GM19455 (cell line): ENCODE measurements at regions not wholly inside any gene's neighbourhood (a gene's known extent, or its start where the extent isn't known, plus 50 kb on each side); places are given as distances from the start of the nearest gene placed in this dataset.
A peak's percentile ranks its signal among the peaks of the same experiment; 100 is the strongest.
"Not testable (repeated sequence)": the region's sequence is repeated elsewhere in the genome, so short reads cannot be mapped to it uniquely, and the experiment has no call there.

Experiments used
- ATAC-seq: cut with Tn5 transposase; IDR thresholded peaks from one replicate; pipeline ENCODE4 v1.9.1; 2021; ENCODE audit not compliant: unreplicated experiment

DNA sequence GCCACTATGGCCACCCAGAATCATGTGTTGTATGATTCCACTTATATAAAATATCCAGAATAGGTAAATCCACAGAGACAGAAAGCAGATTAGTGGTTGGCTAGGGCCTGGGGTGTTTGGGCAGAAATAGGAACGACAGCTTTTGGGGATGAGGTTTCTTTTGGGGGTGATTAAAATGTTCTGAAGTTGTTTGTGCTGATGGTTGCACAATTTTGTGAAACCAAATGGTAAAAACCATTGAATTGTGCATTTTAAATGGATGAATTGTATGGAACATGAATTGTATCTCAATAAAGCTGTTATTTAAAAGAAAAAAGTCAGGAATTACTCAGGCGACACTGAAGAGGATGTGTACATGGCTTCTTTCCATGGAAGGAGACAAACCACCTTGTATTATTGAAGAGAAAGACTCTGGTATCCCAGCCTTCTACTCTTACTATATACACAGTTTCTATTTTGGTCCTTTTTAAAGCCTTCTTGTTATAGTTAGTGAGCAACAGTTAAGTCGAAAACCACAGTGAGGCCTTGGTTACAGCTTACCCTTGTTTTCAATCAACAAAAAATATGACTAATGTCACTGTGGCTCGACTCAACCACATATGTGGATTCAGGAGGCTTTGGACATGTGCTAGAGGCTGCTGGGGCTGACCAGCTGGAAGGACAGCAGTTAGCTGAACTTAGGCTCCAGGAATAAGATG, 57.1 kb upstream of the KMT2E start:
- peak; percentile 95 for ATAC-seq

DNA sequence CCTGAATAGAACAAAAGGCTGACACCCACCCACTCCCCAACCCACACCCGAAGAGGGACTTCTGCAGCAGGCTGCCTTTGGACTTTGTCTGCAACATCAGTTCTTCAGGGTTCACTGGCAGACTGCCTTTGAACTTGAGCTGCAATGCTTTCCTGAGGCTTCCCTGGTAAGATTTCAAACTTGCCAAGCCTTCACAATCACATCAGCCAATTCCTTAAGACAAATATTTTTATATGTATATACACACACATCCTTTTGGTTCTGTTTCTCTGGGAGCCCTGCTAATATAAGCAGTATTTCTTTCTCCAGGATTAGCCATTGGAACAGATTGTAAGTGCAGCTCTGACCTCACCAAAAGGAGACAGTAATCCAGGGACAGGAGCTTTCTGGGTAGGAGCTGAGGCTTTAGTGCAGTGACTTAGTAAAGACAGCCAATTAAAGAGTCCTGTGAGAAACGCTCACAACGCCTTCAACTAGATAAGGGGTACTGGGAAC, 55.6 kb upstream of the KMT2E start:
- no peak for ATAC-seq

DNA sequence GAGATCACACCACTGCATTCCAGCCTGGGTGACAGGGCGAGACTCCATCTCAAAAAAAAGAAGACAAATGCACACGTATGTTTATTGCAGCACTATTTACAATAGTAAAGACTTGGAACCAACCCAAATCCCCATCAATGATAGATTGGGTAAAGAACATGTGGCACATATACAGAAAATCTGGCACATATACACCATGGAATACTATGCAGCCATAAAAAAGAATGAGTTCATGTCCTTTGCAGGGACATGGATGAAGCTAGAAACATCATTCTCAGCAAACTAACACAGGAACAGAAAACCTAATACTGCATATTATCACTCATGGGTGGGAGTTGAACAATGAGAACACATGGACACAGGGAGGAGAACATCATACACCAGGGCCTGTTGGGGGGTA, 54.5 kb upstream of the KMT2E start:
- ATAC-seq, result not testable (repeated sequence)

DNA sequence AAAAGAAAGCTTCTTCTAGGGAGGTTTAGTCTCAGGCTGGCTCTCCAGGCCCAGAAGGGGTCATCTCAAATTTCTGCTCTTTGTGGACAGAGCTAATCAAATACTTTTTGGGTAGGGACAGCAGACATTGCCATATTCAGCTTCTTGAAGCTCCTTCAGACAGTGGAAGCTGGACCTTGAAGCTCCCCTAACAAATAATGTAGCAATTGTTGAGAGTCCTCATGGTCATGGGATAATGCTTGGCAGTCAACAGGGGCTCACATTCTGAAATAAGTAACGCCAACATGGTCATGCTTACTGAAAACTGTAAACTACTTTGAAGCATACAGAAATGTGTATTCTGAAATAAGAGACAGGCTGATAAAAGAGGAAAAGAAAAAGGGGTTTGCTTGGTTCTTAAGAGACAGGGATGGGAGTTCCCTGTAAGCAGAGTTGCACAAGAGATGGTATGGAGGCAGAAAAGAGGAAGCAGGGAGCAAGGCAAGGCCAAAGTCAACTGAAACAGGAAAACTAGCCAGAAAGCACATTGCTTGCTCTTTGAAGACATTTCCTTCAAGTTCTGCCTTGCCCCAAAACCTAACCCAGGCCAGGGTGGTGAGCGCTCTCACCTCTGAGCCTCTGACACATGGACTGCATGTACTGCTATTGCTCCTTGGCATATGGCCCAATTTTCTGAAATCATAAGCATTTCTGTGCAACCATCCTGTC, 53.1 kb upstream of the KMT2E start:
- no peak for ATAC-seq

DNA sequence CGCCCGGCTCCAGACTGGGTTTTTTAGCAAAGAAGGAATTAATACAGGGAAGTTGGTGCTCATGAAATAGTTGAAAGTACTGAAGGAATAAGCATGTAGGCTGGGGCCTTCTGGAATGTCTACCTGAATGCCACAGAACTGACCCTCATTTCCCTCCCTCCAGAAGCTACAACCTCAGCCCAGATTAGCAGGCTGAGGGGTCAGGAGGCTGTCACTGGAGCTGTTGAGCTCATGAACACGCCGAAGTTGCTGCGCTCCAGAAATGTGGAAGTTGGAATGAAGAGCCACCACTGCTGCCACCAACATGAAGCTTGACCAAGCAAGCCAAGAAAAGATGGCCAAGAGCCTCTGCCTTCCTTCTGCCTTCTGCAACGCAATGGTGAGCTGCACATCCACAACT, 52.2 kb upstream of the KMT2E start:
- ATAC-seq, result no peak

DNA sequence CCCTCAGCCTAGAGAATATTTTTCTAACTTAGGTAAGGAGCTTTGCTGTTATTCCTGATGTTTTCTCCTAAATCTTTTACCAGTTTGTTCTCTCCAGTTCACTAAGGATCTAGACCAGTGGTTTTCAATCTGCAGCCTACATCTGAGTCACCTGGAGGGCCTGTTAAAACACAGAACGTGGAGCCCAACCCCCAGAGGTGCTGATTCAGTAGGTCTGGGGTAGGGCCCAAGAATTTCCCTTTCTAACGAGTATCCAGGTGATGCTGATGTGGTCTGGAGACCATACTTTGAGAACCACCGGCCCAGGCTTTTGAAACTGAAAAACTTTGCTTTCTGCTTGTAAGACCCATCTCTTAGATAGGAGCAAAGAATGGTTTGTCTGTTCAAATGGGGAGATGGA, 51.2 kb upstream of the KMT2E start:
- ATAC-seq, result no peak

DNA sequence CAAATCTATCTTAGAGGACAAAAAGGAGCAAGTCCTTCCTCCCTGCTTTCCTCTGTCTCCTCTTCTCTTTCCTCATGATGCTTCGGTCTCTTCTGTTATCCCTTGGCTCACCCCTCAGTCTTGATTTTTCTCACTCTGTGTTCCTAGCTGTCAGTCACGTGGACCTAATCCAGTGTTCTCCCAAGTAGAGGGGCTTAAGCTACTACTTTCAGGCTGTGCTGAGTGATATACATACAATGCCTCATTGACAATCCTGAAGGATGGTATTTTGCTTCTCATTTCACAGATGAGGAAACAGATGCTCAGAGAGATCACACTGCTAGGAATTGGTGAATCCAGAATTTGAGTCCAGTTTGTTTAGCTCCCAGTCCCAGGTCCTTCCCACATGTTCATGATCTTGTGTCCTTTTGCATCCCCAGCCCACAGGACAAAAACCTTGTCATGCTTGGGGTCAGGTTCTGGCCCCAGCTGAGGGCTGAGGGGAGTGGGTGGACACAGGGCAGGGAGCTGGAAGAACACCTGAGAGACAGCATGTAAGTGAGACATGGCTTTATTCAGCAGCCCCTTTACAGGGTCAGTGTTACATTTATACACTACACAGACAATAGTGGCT, 50.5 kb upstream of the KMT2E start:
- ATAC-seq, result no peak

DNA sequence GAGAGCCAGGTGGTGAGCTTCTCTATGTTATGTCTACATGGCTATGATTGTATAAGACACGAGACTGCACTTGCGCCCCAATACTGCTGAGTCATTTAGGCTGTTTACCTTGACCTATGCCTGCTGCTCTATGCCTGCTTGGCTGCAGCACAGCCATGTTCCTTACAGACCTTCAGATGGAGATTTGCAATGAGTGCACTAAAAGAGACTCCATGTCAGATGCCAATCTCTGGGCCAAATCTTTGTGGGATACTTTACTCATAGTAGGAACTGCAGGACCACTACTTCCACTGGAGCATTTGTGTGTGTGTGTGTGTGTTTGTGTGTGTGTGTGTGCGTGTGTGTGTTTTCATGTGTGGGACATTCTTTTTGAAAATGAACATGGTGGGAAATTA, 50.0 kb upstream of the KMT2E start:
- no peak for ATAC-seq
